ENCODE measurements at regions not wholly inside any gene's neighbourhood (a gene's known extent, or its start where the extent isn't known, plus 50 kb on each side); places are given as distances from the start of the nearest gene placed in this dataset.

DNA sequence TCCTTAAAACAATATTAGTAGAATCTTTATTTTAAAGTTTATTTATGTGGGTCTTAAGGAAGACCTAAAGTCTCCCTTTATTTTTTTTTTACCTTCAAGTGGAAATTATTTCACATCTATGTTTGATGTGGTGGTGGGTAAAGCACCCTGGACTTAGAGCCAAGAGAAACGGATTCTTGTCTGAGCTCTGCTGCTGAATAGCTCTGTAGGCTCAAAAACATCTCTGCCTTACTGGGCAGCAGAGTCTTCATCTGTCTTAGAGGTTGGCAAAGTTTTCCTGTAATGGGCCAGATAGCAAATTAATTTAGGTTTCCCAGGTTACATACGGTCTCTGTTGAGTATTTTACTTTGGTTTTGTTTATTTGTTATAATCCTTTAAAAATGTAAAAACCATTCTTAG, 136.5 kb downstream of the CEP135 start:
- CTCF ChIA-PET = no interaction called here
- POLR2A ChIA-PET = no interaction called here

More for the DNA sequence above, 136.5 kb downstream of the CEP135 start:
- Histone ChIP-seq H4K20me1 (ENCODE audit: insufficient read depth) (no peaks in the 10 kb centered on the region), H3F3A (replicated peaks; ENCODE audit: insufficient read depth) (no peaks in the 10 kb centered on the region), H3K36me3 (replicated peaks in 1 of 2; ENCODE audit: control insufficient read depth in 1 of 2, insufficient read depth in 2 of 2, low read length in 1 of 2) (no peaks in the 10 kb centered on the region), H3K4me3 (ENCODE audit: low read depth in 2 of 2, low read length in 1 of 2) (no peak overlapping the region), H3K27ac (ENCODE audit: low read depth in 2 of 2, low read length in 1 of 2) (no peak overlapping the region), H3K27me3 (ENCODE audit: insufficient read depth) (no peaks in the 10 kb centered on the region), H3K9me2 (no peaks in the 10 kb centered on the region), H3K9me3 (no peaks in the 10 kb centered on the region), H2AFZ (ENCODE audit: low read depth) (no peak overlapping the region), H3K4me1 (ENCODE audit: control insufficient read depth in 1 of 2, insufficient read depth in 2 of 2, low read depth in 1 of 2, low read length in 1 of 2) (peaks cover 0 to 13% of the 10 kb centered on the region in 2 experiments; a peak in 2 of 4 replicates), H3K9ac (no peak overlapping the region), H3K4me2 (no peak overlapping the region), H3K79me2 (ENCODE audit: insufficient read depth) (no peaks in the 10 kb centered on the region; the same call in 1 of the 2 replicates)
- 76% methylated on average over 2 of the region's 2 CpGs for WGBS (ENCODE audit: low lambda C conversion rate)
- no peak for TF ChIP-seq TCF12 (IDR thresholded peaks at IDR 0.05)
- TF ChIP-seq, protein P1, sequence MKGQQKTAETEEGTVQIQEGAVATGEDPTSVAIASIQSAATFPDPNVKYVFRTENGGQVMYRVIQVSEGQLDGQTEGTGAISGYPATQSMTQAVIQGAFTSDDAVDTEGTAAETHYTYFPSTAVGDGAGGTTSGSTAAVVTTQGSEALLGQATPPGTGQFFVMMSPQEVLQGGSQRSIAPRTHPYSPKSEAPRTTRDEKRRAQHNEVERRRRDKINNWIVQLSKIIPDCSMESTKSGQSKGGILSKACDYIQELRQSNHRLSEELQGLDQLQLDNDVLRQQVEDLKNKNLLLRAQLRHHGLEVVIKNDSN (IDR thresholded peaks at IDR 0.05; ENCODE audit: borderline replicate concordance, low read depth) = no peak
- TF ChIP-seq, protein P2, sequence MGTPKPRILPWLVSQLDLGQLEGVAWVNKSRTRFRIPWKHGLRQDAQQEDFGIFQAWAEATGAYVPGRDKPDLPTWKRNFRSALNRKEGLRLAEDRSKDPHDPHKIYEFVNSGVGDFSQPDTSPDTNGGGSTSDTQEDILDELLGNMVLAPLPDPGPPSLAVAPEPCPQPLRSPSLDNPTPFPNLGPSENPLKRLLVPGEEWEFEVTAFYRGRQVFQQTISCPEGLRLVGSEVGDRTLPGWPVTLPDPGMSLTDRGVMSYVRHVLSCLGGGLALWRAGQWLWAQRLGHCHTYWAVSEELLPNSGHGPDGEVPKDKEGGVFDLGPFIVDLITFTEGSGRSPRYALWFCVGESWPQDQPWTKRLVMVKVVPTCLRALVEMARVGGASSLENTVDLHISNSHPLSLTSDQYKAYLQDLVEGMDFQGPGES (IDR thresholded peaks at IDR 0.05; ENCODE audit: low read depth, low read length) = no peak
- no peak for TF ChIP-seq NRF1 (IDR thresholded peaks at IDR 0.05; ENCODE audit: low read depth, low read length)
- TF ChIP-seq POLR2AphosphoS5 (IDR thresholded peaks at IDR 0.05; ENCODE audit: low read depth, low read length) = no peak
- TF ChIP-seq TEAD4 (IDR thresholded peaks at IDR 0.05; ENCODE audit: borderline replicate concordance, insufficient read depth) = no peak
- no peak for TF ChIP-seq JUND (IDR thresholded peaks at IDR 0.05)
- TF ChIP-seq RCOR1 (IDR thresholded peaks at IDR 0.05; ENCODE audit: low read length) = no peak
- TF ChIP-seq, protein P3, sequence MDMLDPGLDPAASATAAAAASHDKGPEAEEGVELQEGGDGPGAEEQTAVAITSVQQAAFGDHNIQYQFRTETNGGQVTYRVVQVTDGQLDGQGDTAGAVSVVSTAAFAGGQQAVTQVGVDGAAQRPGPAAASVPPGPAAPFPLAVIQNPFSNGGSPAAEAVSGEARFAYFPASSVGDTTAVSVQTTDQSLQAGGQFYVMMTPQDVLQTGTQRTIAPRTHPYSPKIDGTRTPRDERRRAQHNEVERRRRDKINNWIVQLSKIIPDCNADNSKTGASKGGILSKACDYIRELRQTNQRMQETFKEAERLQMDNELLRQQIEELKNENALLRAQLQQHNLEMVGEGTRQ (IDR thresholded peaks at IDR 0.05; ENCODE audit: borderline replicate concordance, low read depth, low read length) = no peak
- TF ChIP-seq EZH2phosphoT487 (IDR thresholded peaks at IDR 0.05; ENCODE audit: borderline replicate concordance, low read depth) = no peak
- TF ChIP-seq, protein P4, sequence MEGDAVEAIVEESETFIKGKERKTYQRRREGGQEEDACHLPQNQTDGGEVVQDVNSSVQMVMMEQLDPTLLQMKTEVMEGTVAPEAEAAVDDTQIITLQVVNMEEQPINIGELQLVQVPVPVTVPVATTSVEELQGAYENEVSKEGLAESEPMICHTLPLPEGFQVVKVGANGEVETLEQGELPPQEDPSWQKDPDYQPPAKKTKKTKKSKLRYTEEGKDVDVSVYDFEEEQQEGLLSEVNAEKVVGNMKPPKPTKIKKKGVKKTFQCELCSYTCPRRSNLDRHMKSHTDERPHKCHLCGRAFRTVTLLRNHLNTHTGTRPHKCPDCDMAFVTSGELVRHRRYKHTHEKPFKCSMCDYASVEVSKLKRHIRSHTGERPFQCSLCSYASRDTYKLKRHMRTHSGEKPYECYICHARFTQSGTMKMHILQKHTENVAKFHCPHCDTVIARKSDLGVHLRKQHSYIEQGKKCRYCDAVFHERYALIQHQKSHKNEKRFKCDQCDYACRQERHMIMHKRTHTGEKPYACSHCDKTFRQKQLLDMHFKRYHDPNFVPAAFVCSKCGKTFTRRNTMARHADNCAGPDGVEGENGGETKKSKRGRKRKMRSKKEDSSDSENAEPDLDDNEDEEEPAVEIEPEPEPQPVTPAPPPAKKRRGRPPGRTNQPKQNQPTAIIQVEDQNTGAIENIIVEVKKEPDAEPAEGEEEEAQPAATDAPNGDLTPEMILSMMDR (IDR thresholded peaks at IDR 0.05) = no peak
- no peak for TF ChIP-seq YY1 (IDR thresholded peaks at IDR 0.05; ENCODE audit: low read depth)
- TF ChIP-seq, protein P5, sequence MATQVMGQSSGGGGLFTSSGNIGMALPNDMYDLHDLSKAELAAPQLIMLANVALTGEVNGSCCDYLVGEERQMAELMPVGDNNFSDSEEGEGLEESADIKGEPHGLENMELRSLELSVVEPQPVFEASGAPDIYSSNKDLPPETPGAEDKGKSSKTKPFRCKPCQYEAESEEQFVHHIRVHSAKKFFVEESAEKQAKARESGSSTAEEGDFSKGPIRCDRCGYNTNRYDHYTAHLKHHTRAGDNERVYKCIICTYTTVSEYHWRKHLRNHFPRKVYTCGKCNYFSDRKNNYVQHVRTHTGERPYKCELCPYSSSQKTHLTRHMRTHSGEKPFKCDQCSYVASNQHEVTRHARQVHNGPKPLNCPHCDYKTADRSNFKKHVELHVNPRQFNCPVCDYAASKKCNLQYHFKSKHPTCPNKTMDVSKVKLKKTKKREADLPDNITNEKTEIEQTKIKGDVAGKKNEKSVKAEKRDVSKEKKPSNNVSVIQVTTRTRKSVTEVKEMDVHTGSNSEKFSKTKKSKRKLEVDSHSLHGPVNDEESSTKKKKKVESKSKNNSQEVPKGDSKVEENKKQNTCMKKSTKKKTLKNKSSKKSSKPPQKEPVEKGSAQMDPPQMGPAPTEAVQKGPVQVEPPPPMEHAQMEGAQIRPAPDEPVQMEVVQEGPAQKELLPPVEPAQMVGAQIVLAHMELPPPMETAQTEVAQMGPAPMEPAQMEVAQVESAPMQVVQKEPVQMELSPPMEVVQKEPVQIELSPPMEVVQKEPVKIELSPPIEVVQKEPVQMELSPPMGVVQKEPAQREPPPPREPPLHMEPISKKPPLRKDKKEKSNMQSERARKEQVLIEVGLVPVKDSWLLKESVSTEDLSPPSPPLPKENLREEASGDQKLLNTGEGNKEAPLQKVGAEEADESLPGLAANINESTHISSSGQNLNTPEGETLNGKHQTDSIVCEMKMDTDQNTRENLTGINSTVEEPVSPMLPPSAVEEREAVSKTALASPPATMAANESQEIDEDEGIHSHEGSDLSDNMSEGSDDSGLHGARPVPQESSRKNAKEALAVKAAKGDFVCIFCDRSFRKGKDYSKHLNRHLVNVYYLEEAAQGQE (IDR thresholded peaks at IDR 0.05; ENCODE audit: low read depth, low read length) = no peak
- TF ChIP-seq GABPA (IDR thresholded peaks at IDR 0.05; ENCODE audit: low read depth) = no peak
- TF ChIP-seq TAF1 (IDR thresholded peaks at IDR 0.05; ENCODE audit: borderline replicate concordance, low read depth, low read length) = no peak
- no peak for TF ChIP-seq NFIC (IDR thresholded peaks at IDR 0.05; ENCODE audit: borderline replicate concordance)
- no peak for TF ChIP-seq ELF1 (IDR thresholded peaks at IDR 0.05)
- TF ChIP-seq FOXJ3 (CRISPR knock-in tag; IDR thresholded peaks at IDR 0.05) = no peak
- no peak for DNase-seq
